DMS114 treated with DMSO at 0.1 percent for 48 hours (cell line): ENCODE measurements at regions not wholly inside any gene's neighbourhood (a gene's known extent, or its start where the extent isn't known, plus 50 kb on each side); places are given as distances from the start of the nearest gene placed in this dataset.

ENCODE experiments used
- DNase-seq: peaks from one replicate; lab custom pipeline; 2025; ENCODE audit not compliant: unreplicated experiment; lab: John Stamatoyannopoulos, UW

DNA sequence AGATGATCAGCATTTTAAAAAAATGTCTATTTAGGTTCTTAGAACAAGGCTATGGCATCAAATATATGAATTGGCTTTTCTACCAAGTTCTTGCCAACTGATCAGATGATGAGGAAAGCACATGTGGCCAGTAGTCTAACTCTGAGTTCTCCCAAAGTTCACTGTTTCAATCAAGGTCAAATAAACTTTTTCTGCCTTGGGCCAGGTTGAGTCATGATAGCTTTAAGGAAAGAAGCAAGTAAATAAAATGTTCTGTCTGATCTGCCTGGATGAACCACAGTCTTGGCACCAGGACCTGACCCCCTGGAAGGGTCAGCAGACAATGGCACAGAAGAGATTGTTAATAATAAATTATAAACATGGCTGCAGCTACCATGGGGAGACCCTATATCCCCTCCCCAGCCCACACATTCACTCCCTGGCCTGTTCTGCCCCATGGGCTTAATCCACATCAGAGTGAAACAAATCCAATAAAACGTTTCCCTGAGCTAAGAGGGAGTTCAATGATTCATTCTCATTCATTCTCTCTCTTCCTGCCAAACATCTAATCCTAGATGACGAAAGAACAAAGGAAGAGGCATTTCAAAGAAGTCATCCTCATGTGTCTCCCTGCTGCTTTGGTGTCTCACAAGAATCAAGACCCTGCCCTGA lies 661.6 kb downstream of the DHX35 start:
- no peak for DNase-seq

GRCh38 chr20:39619271-39619785 lies 657.2 kb downstream of the DHX35 start:
- DNase-seq: no peak

DNA sequence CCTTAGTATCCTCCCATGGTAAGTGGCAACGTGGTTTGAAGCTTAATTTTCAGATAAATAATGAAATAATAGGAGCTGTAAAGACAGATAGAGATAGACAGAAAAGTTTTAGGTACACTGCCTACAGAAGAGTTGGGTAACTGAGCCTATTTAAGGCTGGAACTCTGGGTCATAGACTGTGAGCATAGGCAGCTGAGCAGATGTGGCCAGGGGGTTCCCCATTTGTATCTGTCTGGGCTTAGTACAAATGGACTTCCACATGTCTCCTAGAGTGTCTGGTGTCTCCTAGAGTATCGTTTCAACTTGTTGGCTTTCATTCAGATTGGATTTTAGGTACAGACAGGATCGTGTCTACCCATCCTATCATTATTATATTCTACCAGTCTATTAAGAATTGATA lies 649.8 kb downstream of the DHX35 start:
- no peak for DNase-seq

DNA sequence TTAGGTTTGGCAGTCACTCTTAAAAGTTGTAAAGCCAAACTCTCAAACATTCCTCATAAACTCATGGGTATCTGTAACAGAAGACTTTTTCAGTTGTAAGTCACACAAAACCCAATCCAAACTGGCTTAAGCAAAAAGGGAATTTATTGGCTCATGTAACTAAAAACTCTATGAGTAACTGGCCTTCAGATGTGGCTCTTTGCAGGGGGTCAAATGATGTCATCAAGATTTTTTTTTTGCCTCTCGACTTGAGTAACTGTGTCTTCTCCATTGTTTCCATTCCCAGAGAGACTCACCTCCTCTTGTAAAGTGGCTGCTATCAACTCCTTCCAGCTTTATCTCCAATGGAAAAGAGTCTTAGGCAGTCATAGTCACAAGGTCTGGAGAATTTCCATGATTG lies 645.0 kb downstream of the DHX35 start:
- DNase-seq: no peak

GRCh38 chr20:39605908-39606307 lies 643.8 kb downstream of the DHX35 start:
- no peak for DNase-seq

DNA sequence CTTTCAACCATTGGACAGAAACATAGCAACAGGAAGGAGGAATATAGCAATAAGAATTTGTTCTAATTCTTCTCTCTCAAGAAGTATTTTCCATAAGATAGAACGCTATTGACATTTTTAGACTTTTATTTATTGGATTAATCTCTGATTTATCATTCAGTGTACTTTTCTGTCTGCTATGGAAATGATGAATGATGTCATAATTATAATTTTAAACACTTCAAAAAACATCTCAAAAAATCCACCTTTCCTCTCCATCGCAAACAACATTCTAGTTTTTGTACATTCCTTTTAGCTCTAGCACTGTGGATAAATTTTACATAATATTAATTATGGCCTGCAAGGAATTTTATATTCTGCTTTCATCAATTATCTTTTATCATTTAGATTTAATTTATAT lies 643.2 kb downstream of the DHX35 start:
- no peak for DNase-seq

DNA sequence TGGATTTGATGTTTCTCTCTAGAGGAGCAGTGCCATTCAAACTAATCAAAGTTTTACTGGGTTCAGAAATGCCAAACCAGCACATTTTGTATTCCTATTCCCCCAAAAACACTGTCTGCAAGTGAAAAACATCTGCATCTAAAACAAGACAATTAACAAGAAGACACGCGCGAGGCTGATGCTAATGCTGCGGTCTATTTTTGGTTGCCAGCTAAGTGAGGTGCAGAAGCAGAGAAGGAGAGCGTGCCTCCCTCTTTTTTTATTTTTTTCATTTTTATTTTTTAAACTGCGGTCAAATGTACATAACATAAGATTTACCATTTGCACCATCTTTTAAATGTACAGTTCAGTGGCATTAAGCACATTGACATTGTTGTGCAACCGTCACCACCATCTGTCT lies 641.1 kb downstream of the DHX35 start:
- DNase-seq: no peak

- DNase-seq: no peak
Observed at GRCh38 chr20:39602649-39603048, 640.5 kb downstream of the DHX35 start.

DNA sequence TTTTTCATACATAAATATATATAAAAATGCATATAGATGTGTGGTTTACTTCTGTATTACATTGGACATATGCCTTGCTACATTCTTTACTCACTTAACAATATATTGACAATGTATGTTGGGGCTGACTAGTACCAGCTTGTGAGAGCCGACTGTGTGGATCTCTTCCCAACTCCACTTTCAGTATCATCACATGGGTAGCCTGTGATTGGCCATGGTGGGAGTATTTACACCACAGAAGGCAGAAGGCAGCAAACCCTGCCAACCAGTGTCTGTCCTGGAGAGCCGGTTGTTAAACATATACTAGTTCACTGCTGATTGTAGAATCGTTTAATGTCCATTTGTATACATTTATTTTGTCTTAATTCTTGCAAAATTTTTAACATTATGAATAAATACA lies 638.7 kb downstream of the DHX35 start:
- DNase-seq: no peak

GRCh38 chr20:39600156-39600555 lies 638.0 kb downstream of the DHX35 start:
- no peak for DNase-seq

DNA sequence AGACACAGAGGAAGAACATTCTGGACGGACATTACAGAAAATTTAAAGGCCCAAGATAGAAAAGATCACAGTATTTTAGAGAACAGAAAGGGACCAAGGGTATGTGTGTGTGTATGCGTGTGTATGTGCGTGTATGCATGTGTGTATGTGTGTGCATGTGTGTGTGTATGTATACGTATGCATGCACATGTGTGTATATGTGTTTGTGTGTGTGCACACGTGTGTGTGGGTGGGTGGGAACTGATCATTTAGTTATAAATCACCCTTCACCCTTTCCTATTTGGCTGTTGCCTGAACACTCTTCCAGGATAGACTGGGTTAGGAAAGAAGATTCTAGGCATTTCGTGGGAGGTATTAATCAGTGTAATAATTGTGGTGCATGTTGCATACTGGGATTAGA lies 634.4 kb downstream of the DHX35 start:
- DNase-seq: no peak

DNA sequence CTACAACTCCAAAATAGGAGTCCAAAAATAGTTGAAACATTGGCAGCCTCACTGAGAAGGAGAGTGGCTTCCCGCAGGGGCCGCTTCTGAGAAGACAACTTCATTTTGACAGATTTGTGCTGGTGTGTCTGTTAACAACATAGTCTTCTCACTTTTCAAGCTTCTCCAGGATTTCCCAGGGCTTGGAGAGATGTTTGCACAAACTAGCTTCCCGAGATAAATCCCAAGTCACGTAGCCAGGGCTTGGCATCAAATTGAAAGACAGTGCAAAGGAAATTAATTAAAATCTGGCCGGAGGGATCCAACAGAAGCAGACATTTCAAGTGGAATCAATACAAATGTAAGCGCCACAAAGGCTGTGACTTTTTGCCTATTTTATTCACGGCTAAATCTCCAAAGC lies 630.2 kb downstream of the DHX35 start:
- no peak for DNase-seq

DNA sequence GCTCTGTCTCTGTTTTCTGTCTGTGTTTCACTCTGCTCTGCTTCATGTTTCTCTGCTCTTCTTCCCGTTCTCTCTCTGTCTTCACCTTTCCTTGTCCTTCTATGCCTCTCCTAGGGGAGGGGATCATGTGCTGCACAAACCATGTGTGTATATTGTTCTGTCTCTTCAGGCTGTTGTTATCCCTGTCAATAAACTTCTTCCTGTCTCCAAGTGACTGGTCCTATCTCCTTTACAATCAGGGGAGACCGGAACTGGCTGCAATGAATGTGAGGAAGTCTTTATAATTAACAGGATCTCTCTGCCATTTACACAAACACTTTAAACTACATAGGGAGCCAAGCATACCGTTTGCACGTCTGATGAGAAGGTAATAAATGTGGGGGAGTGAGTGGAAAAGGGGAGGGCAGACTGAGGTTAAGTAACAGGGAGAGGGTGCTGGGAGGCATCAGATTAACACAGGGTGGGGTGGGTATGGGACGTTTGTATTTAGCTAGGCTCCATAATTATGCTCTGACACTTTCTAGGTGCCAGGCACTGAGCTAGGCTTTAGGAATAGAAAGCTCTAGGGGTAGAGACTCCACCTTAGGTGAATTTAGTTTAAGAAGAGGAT lies 626.1 kb downstream of the DHX35 start:
- DNase-seq: no peak

DNA sequence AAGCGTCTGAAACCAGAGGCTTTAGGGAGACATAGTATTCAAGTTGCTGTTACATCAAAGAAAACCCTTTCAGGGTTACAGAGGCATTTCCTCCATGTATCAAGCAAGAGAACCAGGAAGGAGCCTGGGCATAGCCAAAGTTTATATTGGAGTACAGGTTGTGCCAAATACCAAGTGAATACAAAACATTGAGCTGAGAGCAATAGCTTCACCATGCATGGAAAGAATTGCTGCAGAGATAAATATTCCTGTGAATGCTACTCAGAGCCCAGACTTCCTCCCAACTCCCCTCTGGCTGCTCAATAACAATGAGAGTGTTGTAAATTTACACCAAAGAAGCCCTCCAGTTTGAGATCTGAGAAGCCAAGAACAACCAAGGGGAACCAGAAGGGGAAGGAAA lies 618.9 kb downstream of the DHX35 start:
- no peak for DNase-seq

DNA sequence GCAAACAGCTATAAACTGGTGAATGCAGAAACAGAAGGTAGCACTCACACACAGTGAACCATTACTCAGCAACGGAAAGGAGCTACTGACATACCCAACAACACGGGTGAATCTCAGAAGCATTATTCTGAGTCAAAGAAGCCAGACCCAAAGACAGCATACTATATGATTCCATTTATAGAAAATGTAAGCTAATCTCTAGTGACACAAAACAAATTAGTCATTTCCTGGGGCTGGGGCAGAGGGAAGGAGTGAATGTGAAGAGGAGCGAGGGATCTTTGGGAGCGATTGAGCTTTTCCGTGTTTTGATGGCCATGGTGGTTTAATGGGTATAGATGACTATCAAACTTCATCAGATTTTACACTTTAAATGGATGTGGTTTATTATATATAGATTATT lies 614.6 kb downstream of the DHX35 start:
- DNase-seq: no peak

- DNase-seq: no peak
Observed at GRCh38 chr20:39574061-39574460, 611.9 kb downstream of the DHX35 start.

- DNase-seq: no peak
Observed at GRCh38 chr20:39571171-39571570, 609.0 kb downstream of the DHX35 start.

DNA sequence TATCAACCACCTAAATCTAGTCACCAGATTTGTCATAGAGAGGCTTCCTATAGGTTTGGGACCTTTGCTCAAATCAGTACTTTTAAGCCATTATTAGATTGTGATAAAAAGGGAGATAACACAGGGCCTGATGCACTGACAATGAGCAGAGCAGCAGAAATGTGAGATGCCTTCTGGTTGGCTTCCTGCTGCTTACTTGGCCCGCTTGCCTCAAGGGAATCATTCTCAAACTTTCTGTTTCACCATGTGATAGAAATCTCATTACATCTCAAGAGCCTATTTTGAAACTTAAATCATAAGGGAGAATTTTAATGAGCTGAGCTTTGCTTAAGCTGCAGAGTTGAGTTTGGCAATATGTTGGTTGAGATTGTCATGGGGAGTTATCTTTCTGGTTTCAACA lies 606.0 kb downstream of the DHX35 start:
- DNase-seq: no peak

GRCh38 chr20:39563349-39563748 lies 601.2 kb downstream of the DHX35 start:
- no peak for DNase-seq

DNA sequence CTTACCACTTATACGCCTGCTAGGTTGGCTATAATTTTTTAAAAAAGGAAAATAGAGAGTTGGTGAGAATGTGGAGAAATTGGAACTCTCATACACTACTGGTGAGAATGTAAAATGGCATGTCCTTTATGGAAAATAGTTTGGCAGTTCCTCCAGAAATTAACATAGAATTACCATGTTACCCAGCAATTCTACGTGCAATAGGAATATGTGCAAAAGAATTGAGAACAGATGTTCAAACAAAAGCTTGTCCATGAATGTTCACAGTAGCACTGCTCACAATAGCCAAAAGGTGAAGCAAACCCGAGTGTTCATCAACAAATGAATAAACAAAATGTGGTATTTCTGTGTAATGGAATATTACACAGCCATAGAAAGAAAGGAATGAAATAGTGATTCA lies 592.2 kb downstream of the DHX35 start:
- DNase-seq: no peak

DNA sequence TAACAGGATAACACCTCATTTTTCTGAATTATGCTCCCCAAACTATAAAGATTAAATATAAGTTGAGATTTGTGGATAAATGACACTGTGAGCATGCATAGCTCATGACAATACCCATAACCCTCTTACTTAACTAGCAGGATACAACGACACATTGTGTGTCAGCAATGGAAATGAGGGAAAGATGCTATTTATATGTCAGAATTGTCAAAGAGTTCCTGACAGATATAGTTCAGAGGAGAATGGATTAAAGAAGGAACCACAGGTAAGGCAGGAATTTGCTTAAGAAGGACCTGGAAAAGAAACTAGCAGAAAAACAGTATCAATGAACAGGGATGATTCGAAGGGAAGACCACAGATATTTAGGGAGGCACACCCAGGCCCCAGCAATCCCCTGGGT lies 591.0 kb downstream of the DHX35 start:
- no peak for DNase-seq

DNA sequence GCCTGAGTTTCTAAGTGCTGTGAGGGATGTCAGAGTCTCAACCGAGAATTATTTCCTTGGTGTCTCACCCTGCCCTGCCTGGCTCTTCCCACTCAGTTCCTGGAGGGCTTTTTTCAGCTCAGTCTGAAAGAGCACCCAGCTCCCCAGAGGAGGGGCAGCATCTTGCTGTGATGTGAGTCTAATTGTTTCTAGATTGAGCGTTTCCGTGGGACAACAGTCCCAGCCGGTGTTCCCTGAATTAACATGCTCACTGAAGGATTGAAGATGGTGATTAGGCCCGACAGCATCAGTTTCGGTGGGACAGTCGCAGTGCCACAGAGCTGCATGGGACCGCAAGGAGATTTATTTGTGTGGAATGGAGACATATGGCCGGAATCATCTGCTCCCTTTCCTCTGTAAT lies 587.6 kb downstream of the DHX35 start:
- DNase-seq: no peak
